ENCODE measurements at regions not wholly inside any gene's neighbourhood (a gene's known extent, or its start where the extent isn't known, plus 50 kb on each side); places are given as distances from the start of the nearest gene placed in this dataset.

- no peak for TF ChIP-seq CTCF (IDR thresholded peaks at IDR 0.05)
- no peaks in the 10 kb centered on the region for H3K4me1 ChIP-seq
- no peak overlapping the region for H3K9ac ChIP-seq (ENCODE audit: low read depth in 2 of 2, low read length in 2 of 2)
- no peaks in the 10 kb centered on the region for H3K36me3 ChIP-seq
- H3K9me3 ChIP-seq, result no peaks in the 10 kb centered on the region
- H3K27me3 ChIP-seq, result no peaks in the 10 kb centered on the region
- H3K27ac ChIP-seq, result no peak overlapping the region
- intact Hi-C loops (cut with DNase I), result no loop called here
- DNase-seq, result no peak
- no peak overlapping the region for H3K4me3 ChIP-seq
Measured at GRCh38 chr7:67452516-67453026, 455.9 kb downstream of the TYW1 start.

- H3K27me3 ChIP-seq, result no peaks in the 10 kb centered on the region
- DNase-seq, result no peak
- intact Hi-C loops (cut with DNase I), result no loop called here
- H3K4me3 ChIP-seq, result no peak overlapping the region
- H3K9me3 ChIP-seq, result no peaks in the 10 kb centered on the region
- no peaks in the 10 kb centered on the region for H3K36me3 ChIP-seq
- no peaks in the 10 kb centered on the region for H3K4me1 ChIP-seq
- H3K27ac ChIP-seq, result no peak overlapping the region
- TF ChIP-seq CTCF (IDR thresholded peaks at IDR 0.05), result no peak
- no peak overlapping the region for H3K9ac ChIP-seq (ENCODE audit: low read depth in 2 of 2, low read length in 2 of 2)
Measured at GRCh38 chr7:67453580-67454380, 457.1 kb downstream of the TYW1 start.

GRCh38 chr7:67455508-67455907, 458.9 kb downstream of the TYW1 start:
- no peak overlapping the region for H3K9ac ChIP-seq (ENCODE audit: low read depth in 2 of 2, low read length in 2 of 2)
- no peak for DNase-seq
- no peaks in the 10 kb centered on the region for H3K9me3 ChIP-seq
- intact Hi-C loops (cut with DNase I), result no loop called here
- no peaks in the 10 kb centered on the region for H3K4me1 ChIP-seq
- no peak overlapping the region for H3K4me3 ChIP-seq
- no peak overlapping the region for H3K27ac ChIP-seq
- no peaks in the 10 kb centered on the region for H3K27me3 ChIP-seq
- H3K36me3 ChIP-seq, result no peaks in the 10 kb centered on the region
- no peak for TF ChIP-seq CTCF (IDR thresholded peaks at IDR 0.05)

- Histone ChIP-seq H3K4me1 (no peaks in the 10 kb centered on the region), H3K9me3 (no peaks in the 10 kb centered on the region)
- peak; percentile 24 for DNase-seq
Measured at GRCh38 chr7:67462781-67463191, 466.2 kb downstream of the TYW1 start.

GRCh38 chr7:67463316-67463715, 466.7 kb downstream of the TYW1 start:
- intact Hi-C loops (cut with DNase I), result no loop called here
- H3K4me1 ChIP-seq, result no peaks in the 10 kb centered on the region
- no peak overlapping the region for H3K4me3 ChIP-seq
- DNase-seq, result no peak
- no peaks in the 10 kb centered on the region for H3K36me3 ChIP-seq
- H3K9me3 ChIP-seq, result no peaks in the 10 kb centered on the region
- no peak for TF ChIP-seq CTCF (IDR thresholded peaks at IDR 0.05)
- no peaks in the 10 kb centered on the region for H3K27me3 ChIP-seq
- no peak overlapping the region for H3K9ac ChIP-seq (ENCODE audit: low read depth in 2 of 2, low read length in 2 of 2)
- no peak overlapping the region for H3K27ac ChIP-seq

More at GRCh38 chr7:67462781-67463191, 466.2 kb downstream of the TYW1 start:
- H3K9ac ChIP-seq (ENCODE audit: low read depth in 2 of 2, low read length in 2 of 2), result no peak overlapping the region
- H3K27me3 ChIP-seq, result no peaks in the 10 kb centered on the region
- no peak overlapping the region for H3K4me3 ChIP-seq
- H3K36me3 ChIP-seq, result no peaks in the 10 kb centered on the region
- intact Hi-C loops (cut with DNase I), result no loop called here
- TF ChIP-seq CTCF (IDR thresholded peaks at IDR 0.05), result no peak
- no peak overlapping the region for H3K27ac ChIP-seq

Data from colonic mucosa (tissue), 4 donors.